Neural cell (in vitro differentiated cells): ENCODE measurements at regions not wholly inside any gene's neighbourhood (a gene's known extent, or its start where the extent isn't known, plus 50 kb on each side); places are given as distances from the start of the nearest gene placed in this dataset.

Experiments used
- CTCF ChIP-seq: fragments of 450-650 bp; IDR thresholded peaks from 2 replicates; pipeline ENCODE4 v1.5.1; 2014; ENCODE audit warnings: antibody characterized with exemption, mild to moderate bottlenecking, moderate library complexity; ENCODE audit not compliant: poor library complexity, severe bottlenecking
- EP300 ChIP-seq: fragments of 450-650 bp; conservative IDR thresholded peaks from 2 replicates; pipeline ENCODE4 v1.6.1; 2014; ENCODE audit warnings: antibody characterized with exemption, mild to moderate bottlenecking, moderate library complexity; ENCODE audit not compliant: poor library complexity, severe bottlenecking
- TAF1 ChIP-seq: IDR thresholded peaks from 2 replicates; pipeline ENCODE4 v1.6.1; 2012; ENCODE audit warnings: low read depth

DNA sequence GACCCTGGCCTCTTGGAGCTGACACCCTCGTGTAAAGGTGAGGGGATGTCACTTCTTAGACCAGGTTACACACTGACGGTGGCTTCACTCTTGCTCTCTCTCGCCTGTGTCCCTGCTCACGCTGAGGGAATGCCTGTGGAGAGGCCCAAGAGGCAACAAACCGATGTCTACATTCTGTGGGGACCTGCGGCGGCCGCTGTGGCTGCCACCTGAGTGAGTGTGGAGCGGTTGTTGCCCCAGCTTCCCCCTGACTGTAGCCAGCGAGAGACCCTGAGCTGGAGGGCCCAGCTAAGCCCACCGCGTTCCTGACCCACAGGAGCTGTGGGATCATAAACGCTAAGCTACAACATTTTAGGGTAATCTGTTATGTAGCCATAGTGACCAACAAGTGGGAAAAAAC lies 55.7 kb upstream of the ASAP2 start:
- TF ChIP-seq TAF1 = no peak
- no peak for TF ChIP-seq CTCF
- no peak for TF ChIP-seq EP300
